Upper lobe of left lung (tissue), 4 donors: ENCODE measurements at regions not wholly inside any gene's neighbourhood (a gene's known extent, or its start where the extent isn't known, plus 50 kb on each side); places are given as distances from the start of the nearest gene placed in this dataset.

ENCODE experiments used
- CTCF ChIP-seq, 6 experiments: fragments of 450-650 bp in 4 of 6; fragments of 200-600 bp in 2 of 6; sonication (generic) in 2 of 6; IDR thresholded peaks; one replicate each; pipeline ENCODE4 v1.5.1; 2016 to 2019; ENCODE audit warnings: antibody characterized with exemption in 6 of 6
- POLR2AphosphoS5 ChIP-seq, 2 donors: sonication (generic); formaldehyde crosslinking; IDR thresholded peaks; one replicate each; pipeline ENCODE4 v1.5.1; 2017; ENCODE audit warnings: antibody characterized with exemption in 2 of 2

- TF ChIP-seq POLR2AphosphoS5 (IDR thresholded peaks at IDR 0.05) (no peak), CTCF (IDR thresholded peaks at IDR 0.05) (no peak)
These were observed 74.7 kb upstream of the DLG1 start for GRCh38 chr3:197373096-197373495.
